ENCODE measurements at regions not wholly inside any gene's neighbourhood (a gene's known extent, or its start where the extent isn't known, plus 50 kb on each side); places are given as distances from the start of the nearest gene placed in this dataset.
A peak's percentile ranks its signal among the peaks of the same experiment; 100 is the strongest.
"Not testable (repeated sequence)": the region's sequence is repeated elsewhere in the genome, so short reads cannot be mapped to it uniquely, and the experiment has no call there.

DNA sequence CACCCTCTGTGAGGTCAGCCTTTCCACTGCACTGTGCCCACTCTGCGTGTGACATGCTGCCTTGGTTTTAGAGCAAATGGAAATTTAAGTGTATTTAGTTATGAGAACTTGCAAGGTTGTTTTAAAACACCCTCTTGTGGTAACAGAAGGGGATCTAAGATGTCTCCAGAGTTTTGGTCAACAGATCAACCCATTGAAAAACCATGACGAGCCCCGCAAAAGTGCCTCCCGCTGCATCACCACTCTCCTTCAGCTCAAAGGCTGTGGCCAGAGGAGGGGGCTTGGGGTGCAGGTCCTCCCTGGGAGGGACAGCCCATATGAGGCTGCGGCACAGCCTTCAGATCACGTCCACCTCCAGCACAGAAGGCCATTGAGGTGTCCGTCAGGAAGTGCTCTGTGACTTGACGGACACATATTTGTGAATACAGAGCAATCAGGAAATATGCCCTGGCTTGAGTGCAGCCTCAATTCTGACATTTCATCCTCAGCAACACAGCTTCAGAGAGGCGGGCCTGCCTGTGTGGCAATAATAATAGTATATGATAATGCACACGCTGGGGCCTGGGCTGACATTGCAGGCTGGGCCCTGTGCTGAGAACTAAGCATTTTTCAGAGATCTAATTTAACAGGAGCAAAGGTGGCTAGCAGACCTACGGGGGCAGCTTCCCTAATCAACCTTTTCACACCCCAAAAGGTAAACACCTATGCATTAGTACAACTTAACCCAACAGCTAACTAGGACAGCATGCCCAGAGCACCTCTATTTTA, 213.9 kb downstream of the ANAPC1 start:
- H3K4me3 ChIP-seq (ENCODE audit: low read length in 2 of 2), result no peak overlapping the region
- H3K27ac ChIP-seq (ENCODE audit: low read depth in 1 of 2, low read length in 1 of 2), result peak overlapping the region in 1 of 2 donors; percentile 72
- WGBS, result 95% methylated on average over 11 of the region's 11 CpGs
- no peak for DNase-seq (ENCODE audit: low read depth in 6 of 9, low spot score in 9 of 9)
- H3K4me1 ChIP-seq (ENCODE audit: control insufficient read depth in 2 of 2, insufficient read depth in 2 of 2, low read length in 2 of 2), result peaks cover 20 to 43% of the 10 kb centered on the region in 2 donors
- no peaks in the 10 kb centered on the region for H3K36me3 ChIP-seq (ENCODE audit: control insufficient read depth in 2 of 2, insufficient read depth in 2 of 2, low read length in 1 of 2)
- H3K27me3 ChIP-seq (ENCODE audit: control insufficient read depth in 2 of 2, insufficient read depth in 1 of 2, low read length in 1 of 2), result no peaks in the 10 kb centered on the region
- H3K9me3 ChIP-seq (ENCODE audit: control insufficient read depth in 2 of 2, insufficient read depth in 1 of 2, low read length in 1 of 2), result peaks cover 0 to 13% of the 10 kb centered on the region in 2 donors

GRCh38 chr2:111670776-111671175, 213.2 kb downstream of the ANAPC1 start:
- H3K27ac ChIP-seq (ENCODE audit: low read depth in 1 of 2, low read length in 1 of 2), result peak overlapping the region in 1 of 2 donors; percentile 72
- peak; percentile 40 to 80 (median 55) for DNase-seq (ENCODE audit: low read depth in 6 of 9, low spot score in 9 of 9)
- WGBS, result 50% methylated on average over 6 of the region's 6 CpGs

DNA sequence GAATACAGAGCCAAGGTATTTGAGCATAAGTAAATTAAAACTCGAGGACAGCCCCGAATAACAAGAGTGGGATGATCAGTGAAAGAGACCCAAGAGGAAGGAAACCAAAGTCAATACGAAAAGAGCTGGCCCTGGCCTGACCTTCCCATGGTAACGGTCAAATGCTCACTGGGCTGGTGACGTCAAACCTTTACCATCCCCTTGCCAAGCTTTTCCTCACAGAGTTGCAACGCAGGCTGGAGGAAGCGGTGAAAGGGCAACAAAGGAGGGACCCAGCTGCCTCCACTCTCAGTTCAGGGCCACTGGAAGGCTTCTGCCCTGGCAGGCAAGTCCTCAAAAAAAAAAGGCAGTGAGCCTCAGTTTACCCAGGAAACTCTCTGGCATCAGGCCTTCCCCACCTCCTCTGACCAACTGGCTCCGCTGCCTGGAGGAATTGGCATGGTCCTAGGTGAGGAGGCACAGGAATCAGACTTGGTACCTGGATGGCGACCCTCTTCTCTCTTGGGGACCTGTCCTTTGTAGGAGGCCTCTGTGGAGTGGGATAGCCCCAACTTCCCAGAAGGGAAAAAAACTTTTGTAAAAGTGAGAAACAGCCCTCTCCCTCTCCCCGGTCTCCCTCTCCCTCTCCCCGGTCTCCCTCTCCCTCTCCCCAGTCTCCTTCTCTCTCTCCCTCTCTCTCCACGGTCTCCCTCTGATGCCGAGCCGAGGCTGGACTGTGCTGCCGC, 212.4 kb downstream of the ANAPC1 start:
- Histone ChIP-seq H3K4me1 (ENCODE audit: control insufficient read depth in 2 of 2, insufficient read depth in 2 of 2, low read length in 2 of 2) (peaks cover 29 to 55% of the 10 kb centered on the region in 2 donors), H3K27ac (ENCODE audit: low read depth in 1 of 2, low read length in 1 of 2) (peak overlapping the region in 1 of 2 donors; percentile 46), H3K9me3 (ENCODE audit: control insufficient read depth in 2 of 2, insufficient read depth in 1 of 2, low read length in 1 of 2) (peaks cover 0 to 13% of the 10 kb centered on the region in 2 donors), H3K4me3 (ENCODE audit: low read length in 2 of 2) (no peak overlapping the region), H3K36me3 (ENCODE audit: control insufficient read depth in 2 of 2, insufficient read depth in 2 of 2, low read length in 1 of 2) (no peaks in the 10 kb centered on the region), H3K27me3 (ENCODE audit: control insufficient read depth in 2 of 2, insufficient read depth in 1 of 2, low read length in 1 of 2) (no peaks in the 10 kb centered on the region)
- 93% methylated on average over 15 of the region's 15 CpGs for WGBS
- DNase-seq (ENCODE audit: low read depth in 6 of 9, low spot score in 9 of 9), result no peak

More at GRCh38 chr2:111670776-111671175, 213.2 kb downstream of the ANAPC1 start:
- Histone ChIP-seq H3K27me3 (ENCODE audit: control insufficient read depth in 2 of 2, insufficient read depth in 1 of 2, low read length in 1 of 2) (no peaks in the 10 kb centered on the region), H3K9me3 (ENCODE audit: control insufficient read depth in 2 of 2, insufficient read depth in 1 of 2, low read length in 1 of 2) (peaks cover 0 to 13% of the 10 kb centered on the region in 2 donors), H3K4me1 (ENCODE audit: control insufficient read depth in 2 of 2, insufficient read depth in 2 of 2, low read length in 2 of 2) (peaks cover 24 to 48% of the 10 kb centered on the region in 2 donors), H3K4me3 (ENCODE audit: low read length in 2 of 2) (no peak overlapping the region), H3K36me3 (ENCODE audit: control insufficient read depth in 2 of 2, insufficient read depth in 2 of 2, low read length in 1 of 2) (no peaks in the 10 kb centered on the region)

- not testable (repeated sequence) for H3K36me3 ChIP-seq (ENCODE audit: control insufficient read depth in 2 of 2, insufficient read depth in 2 of 2, low read length in 1 of 2); DNase-seq (ENCODE audit: low read depth in 6 of 9, low spot score in 9 of 9); H3K4me3 ChIP-seq (ENCODE audit: low read length in 2 of 2); H3K27ac ChIP-seq (ENCODE audit: low read depth in 1 of 2, low read length in 1 of 2); H3K27me3 ChIP-seq (ENCODE audit: control insufficient read depth in 2 of 2, insufficient read depth in 1 of 2, low read length in 1 of 2)
- WGBS, result 99% methylated on average over 24 of the region's 27 CpGs
- Histone ChIP-seq H3K4me1 (ENCODE audit: control insufficient read depth in 2 of 2, insufficient read depth in 2 of 2, low read length in 2 of 2) (peaks cover 35 to 62% of the 10 kb centered on the region in 2 donors), H3K9me3 (ENCODE audit: control insufficient read depth in 2 of 2, insufficient read depth in 1 of 2, low read length in 1 of 2) (peaks cover 0 to 13% of the 10 kb centered on the region in 2 donors)
These were observed 211.4 kb downstream of the ANAPC1 start for GRCh38 chr2:111672641-111673040.

DNA sequence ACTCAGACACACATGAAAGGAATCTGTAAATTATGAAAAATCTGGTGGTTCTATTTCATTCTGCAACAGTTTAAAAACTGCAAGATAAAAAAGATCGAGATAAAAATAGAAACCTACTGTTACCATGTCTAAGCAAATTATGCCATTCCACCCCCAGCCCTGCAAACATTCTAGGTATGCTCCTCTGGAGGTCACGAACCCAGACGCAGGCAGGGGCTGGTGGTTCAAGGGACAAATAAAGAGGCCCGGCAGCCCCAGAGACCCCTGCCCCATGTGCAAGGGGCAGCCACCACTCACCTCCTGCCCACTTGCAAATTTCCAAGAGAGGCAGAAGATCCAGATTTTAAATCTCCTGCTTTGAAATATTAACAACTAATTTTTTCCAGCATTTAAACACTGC, 210.5 kb downstream of the ANAPC1 start:
- DNase-seq (ENCODE audit: low read depth in 6 of 9, low spot score in 9 of 9), result no peak
- Histone ChIP-seq H3K27me3 (ENCODE audit: control insufficient read depth in 2 of 2, insufficient read depth in 1 of 2, low read length in 1 of 2) (no peaks in the 10 kb centered on the region), H3K27ac (ENCODE audit: low read depth in 1 of 2, low read length in 1 of 2) (no peak overlapping the region), H3K4me1 (ENCODE audit: control insufficient read depth in 2 of 2, insufficient read depth in 2 of 2, low read length in 2 of 2) (peaks cover 40 to 65% of the 10 kb centered on the region in 2 donors), H3K36me3 (ENCODE audit: control insufficient read depth in 2 of 2, insufficient read depth in 2 of 2, low read length in 1 of 2) (no peaks in the 10 kb centered on the region), H3K4me3 (ENCODE audit: low read length in 2 of 2) (no peak overlapping the region), H3K9me3 (ENCODE audit: control insufficient read depth in 2 of 2, insufficient read depth in 1 of 2, low read length in 1 of 2) (peaks cover 0 to 8% of the 10 kb centered on the region in 2 donors)
- whole genome bisulfite sequencing, result 59% methylated on average over 4 of the region's 4 CpGs

- Histone ChIP-seq H3K27me3 (ENCODE audit: control insufficient read depth in 2 of 2, insufficient read depth in 1 of 2, low read length in 1 of 2) (no peaks in the 10 kb centered on the region), H3K27ac (ENCODE audit: low read depth in 1 of 2, low read length in 1 of 2) (peak overlapping the region in 1 of 2 donors; percentile 14), H3K9me3 (ENCODE audit: control insufficient read depth in 2 of 2, insufficient read depth in 1 of 2, low read length in 1 of 2) (peaks cover 0 to 8% of the 10 kb centered on the region in 2 donors), H3K4me1 (ENCODE audit: control insufficient read depth in 2 of 2, insufficient read depth in 2 of 2, low read length in 2 of 2) (peaks cover 32 to 54% of the 10 kb centered on the region in 2 donors), H3K36me3 (ENCODE audit: control insufficient read depth in 2 of 2, insufficient read depth in 2 of 2, low read length in 1 of 2) (no peaks in the 10 kb centered on the region), H3K4me3 (ENCODE audit: low read length in 2 of 2) (no peak overlapping the region)
- 79% methylated on average over 10 of the region's 10 CpGs for WGBS
- no peak for DNase-seq (ENCODE audit: low read depth in 6 of 9, low spot score in 9 of 9)
These were observed 208.4 kb downstream of the ANAPC1 start for GRCh38 chr2:111675419-111676194.

DNA sequence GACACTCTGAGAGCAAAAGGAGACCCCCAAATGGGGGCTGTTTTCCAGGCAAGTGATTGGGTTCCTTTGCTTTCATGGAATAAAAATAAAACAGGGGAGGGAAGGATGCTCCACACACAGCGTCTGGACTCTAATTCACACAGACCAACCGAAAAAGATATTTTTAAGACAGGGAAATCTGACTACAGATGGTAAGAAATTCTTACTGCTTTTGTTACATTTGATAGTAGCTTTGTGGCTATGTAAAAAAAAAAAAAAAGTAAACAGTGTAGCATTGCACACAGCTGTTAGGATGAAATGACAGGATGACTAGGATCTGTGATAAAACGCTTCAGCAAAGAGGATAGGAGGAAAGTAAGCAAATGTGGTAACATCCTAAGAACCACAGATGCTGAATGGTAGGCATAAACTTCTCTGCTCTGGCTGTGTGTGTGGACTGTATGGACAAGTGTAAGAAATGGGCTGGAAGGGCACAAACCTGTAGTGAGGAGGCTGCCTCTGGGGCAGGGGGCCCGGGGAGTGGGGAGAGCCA, 207.6 kb downstream of the ANAPC1 start:
- peak overlapping the region in 1 of 2 donors; percentile 14 for H3K27ac ChIP-seq (ENCODE audit: low read depth in 1 of 2, low read length in 1 of 2)

DNA sequence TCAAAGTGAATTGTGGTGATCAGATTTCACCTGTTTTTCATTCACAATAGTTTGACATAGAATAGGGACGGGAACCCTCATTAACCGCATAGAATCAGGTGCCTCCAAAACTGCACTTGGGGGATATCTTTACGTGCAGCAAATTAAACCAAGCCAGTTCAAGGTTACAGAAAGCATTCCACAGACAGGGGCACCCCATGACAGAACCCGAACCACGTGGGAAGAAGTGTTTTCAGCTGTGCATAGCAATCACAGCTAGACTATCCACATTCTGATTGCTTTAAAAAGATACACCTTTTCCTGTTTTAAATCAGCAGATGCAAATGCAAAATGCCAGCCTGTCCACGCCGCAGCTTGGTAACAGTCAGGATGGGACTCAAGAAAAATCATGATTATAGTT, 205.8 kb downstream of the ANAPC1 start:
- H3K27ac ChIP-seq (ENCODE audit: low read depth in 1 of 2, low read length in 1 of 2), result no peak overlapping the region
- no peak overlapping the region for H3K4me3 ChIP-seq (ENCODE audit: low read length in 2 of 2)
- WGBS, result 80% methylated on average over 7 of the region's 7 CpGs
- no peak for DNase-seq (ENCODE audit: low read depth in 6 of 9, low spot score in 9 of 9)
- peaks cover 22 to 41% of the 10 kb centered on the region in 2 donors for H3K4me1 ChIP-seq (ENCODE audit: control insufficient read depth in 2 of 2, insufficient read depth in 2 of 2, low read length in 2 of 2)
- no peaks in the 10 kb centered on the region for H3K36me3 ChIP-seq (ENCODE audit: control insufficient read depth in 2 of 2, insufficient read depth in 2 of 2, low read length in 1 of 2)
- no peaks in the 10 kb centered on the region for H3K27me3 ChIP-seq (ENCODE audit: control insufficient read depth in 2 of 2, insufficient read depth in 1 of 2, low read length in 1 of 2)
- H3K9me3 ChIP-seq (ENCODE audit: control insufficient read depth in 2 of 2, insufficient read depth in 1 of 2, low read length in 1 of 2), result peaks cover 0 to 3% of the 10 kb centered on the region in 2 donors

More for the DNA sequence above, 207.6 kb downstream of the ANAPC1 start:
- peaks cover 26 to 47% of the 10 kb centered on the region in 2 donors for H3K4me1 ChIP-seq (ENCODE audit: control insufficient read depth in 2 of 2, insufficient read depth in 2 of 2, low read length in 2 of 2)
- no peaks in the 10 kb centered on the region for H3K36me3 ChIP-seq (ENCODE audit: control insufficient read depth in 2 of 2, insufficient read depth in 2 of 2, low read length in 1 of 2)
- DNase-seq (ENCODE audit: low read depth in 6 of 9, low spot score in 9 of 9), result no peak
- no peaks in the 10 kb centered on the region for H3K27me3 ChIP-seq (ENCODE audit: control insufficient read depth in 2 of 2, insufficient read depth in 1 of 2, low read length in 1 of 2)
- 41% methylated on average over 4 of the region's 4 CpGs for WGBS
- no peak overlapping the region for H3K4me3 ChIP-seq (ENCODE audit: low read length in 2 of 2)
- H3K9me3 ChIP-seq (ENCODE audit: control insufficient read depth in 2 of 2, insufficient read depth in 1 of 2, low read length in 1 of 2), result peaks cover 0 to 8% of the 10 kb centered on the region in 2 donors

All from thymus (tissue), 11 donors.